OCI-LY3 (cell line): ENCODE measurements at regions not wholly inside any gene's neighbourhood (a gene's known extent, or its start where the extent isn't known, plus 50 kb on each side); places are given as distances from the start of the nearest gene placed in this dataset.

Experiments used
- CTCF ChIP-seq: fragments of 200-600, 300-600 bp; sonication (generic); IDR thresholded peaks from 2 replicates; pipeline ENCODE4 v1.5.1; 2014; ENCODE audit warnings: antibody characterized with exemption, low read length, low read depth
- EZH2phosphoT487 ChIP-seq: fragments of 200-600 bp; shearing (Covaris generic); IDR thresholded peaks from 2 replicates; pipeline ENCODE4 v1.6.1; 2018; ENCODE audit warnings: antibody characterized with exemption, mixed run types, low read depth

GRCh38 chr10:131436458-131436857 lies 124.9 kb upstream of the TCERG1L start:
- TF ChIP-seq CTCF (no peak), EZH2phosphoT487 (no peak)
